GM18909 (cell line): ENCODE measurements at regions not wholly inside any gene's neighbourhood (a gene's known extent, or its start where the extent isn't known, plus 50 kb on each side); places are given as distances from the start of the nearest gene placed in this dataset.
"Not testable (repeated sequence)": the region's sequence is repeated elsewhere in the genome, so short reads cannot be mapped to it uniquely, and the experiment has no call there.

Experiments
- ATAC-seq: cut with Tn5 transposase; IDR thresholded peaks from one replicate; pipeline ENCODE4 v1.9.1; 2021; ENCODE audit warnings: mild to moderate bottlenecking; ENCODE audit not compliant: unreplicated experiment, poor library complexity

- no peak for ATAC-seq
These were observed 352.4 kb upstream of the CLEC14A start for GRCh38 chr14:38608244-38608643.

GRCh38 chr14:38605193-38606114 is 349.6 kb upstream of the CLEC14A start:
- ATAC-seq: no peak

DNA sequence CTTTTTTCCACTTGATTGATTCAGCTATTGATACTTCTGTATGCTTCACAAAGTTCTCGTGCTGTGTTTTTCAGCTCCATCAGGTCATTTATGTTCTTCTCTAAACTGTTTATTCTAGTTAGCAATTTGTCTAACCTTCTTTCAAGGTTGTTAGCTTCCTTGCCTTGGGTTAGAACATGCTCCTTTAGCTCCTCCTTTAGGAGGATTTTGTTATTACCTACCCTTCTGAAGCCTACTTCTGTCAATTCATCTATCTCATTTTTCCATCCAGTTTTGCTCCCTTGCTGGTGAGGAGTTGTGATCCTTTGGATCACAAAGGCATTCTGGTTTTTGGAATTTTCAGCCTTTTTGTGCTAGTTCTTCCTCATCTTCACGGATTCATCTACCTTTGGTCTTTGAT is 344.7 kb upstream of the CLEC14A start:
- ATAC-seq: not testable (repeated sequence)

- no peak for ATAC-seq
These were observed 337.6 kb upstream of the CLEC14A start for GRCh38 chr14:38593476-38593875.

DNA sequence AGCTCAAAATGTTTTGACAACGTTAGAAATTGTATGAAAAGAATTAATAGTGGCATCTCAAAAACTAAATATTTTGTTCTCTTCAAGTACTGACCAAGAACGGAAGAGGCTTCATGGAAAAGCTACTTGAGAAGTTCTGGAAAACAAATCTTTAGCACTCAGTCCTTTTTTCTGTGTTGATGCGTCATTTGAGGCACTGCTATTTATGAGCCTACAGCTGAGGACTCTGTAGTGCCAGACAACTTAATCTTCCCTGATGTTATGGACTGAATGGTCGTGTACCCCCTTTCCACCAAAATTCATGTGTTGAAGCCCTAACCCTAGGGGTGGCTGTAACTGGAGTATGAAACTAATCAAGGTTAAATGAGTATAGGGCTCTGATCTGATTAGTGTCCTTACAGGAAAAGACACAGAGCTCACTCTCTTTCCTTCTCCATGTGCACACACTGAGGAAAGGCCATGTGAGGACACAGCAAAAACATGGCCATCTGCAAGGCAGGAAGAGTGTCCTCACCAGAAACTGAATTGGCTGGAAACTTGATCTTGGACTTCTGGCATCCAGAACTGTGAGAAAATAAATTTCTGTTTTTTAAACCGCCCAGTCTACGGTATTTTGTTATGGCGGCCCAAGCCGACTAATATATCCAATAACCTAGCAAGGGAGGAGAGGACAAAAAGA is 337.0 kb upstream of the CLEC14A start:
- no peak for ATAC-seq

GRCh38 chr14:38589747-38590350 is 334.0 kb upstream of the CLEC14A start:
- no peak for ATAC-seq

- ATAC-seq: no peak
These were observed 327.6 kb upstream of the CLEC14A start for GRCh38 chr14:38583471-38583870.

- no peak for ATAC-seq
These were observed 322.4 kb upstream of the CLEC14A start for GRCh38 chr14:38578278-38578681.

DNA sequence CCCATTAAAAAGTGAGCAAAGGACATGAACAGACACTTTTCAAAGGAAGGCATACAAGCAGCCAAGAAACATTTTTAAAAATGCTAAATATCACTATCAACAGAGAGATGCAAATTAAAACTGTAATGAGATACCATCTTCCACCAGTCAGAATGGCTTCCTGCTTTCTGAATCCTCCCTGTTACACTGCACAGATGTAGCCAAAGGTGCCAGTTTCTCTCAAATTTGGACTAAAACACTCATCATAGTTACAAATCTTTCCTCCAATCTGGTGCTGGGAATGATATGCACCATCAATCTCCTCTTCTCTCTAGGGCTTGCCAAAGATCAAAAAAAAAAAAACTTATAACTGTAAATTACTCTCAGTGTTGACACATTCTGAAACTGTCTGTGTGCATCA is 311.8 kb upstream of the CLEC14A start:
- no peak for ATAC-seq

DNA sequence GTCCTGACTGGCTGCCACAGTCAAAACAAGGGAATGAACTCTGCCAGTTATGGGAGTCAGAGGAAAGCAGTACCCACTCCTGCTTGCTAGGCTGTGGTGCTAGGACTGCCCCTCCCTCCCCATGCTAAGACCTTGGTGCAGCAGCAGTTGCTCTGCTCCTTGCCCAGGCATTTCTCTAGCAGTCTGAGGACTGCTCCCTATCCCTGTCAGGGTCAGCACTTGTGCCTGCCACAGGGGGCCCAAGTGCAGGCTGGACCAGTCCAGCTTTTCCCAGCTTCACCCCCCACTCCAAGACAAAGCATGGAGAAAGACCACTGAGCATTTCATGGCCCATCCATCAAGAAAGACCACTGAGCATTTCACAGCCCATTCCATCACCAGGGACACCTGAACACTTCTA is 305.8 kb upstream of the CLEC14A start:
- no peak for ATAC-seq

GRCh38 chr14:38559711-38560110 is 303.8 kb upstream of the CLEC14A start:
- ATAC-seq: no peak

GRCh38 chr14:38557391-38557790 is 301.5 kb upstream of the CLEC14A start:
- not testable (repeated sequence) for ATAC-seq

DNA sequence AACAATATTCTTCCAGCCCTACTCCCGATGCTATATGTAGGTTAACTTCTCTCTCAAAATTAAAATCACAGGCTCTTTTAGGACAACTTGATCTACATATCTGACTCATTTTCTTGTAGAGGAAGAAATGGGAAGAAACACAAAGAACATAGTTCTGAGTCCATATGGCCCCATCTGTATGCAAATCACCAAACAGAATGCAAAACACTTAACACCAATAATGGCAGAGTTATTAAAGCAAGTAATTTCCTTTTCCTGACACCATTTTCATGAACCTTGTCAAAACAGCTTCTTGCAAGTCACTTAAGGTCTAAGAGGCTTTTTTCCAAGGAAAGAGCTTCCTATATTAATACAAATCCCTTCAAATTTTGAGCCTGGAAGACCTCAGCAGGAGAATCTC is 300.4 kb upstream of the CLEC14A start:
- ATAC-seq: no peak

DNA sequence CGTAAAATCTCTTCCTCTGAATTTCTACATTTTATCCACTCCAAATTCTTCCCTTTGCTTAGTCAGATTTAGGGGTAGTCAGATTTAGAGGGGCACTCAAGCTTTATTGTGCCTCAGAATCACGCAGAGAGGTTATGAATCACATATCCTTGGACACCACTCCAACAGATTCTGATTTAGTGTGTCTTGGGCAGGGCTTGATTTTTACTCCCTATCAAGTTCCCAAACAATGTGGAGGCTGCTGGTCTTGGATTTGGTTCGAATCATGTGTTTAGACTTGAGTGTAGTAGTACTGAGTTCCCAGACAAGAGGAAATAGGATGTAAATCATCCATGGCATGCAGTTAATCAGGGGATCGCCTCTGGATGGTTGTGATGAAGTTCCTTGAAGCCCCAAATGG is 298.1 kb upstream of the CLEC14A start:
- no peak for ATAC-seq

DNA sequence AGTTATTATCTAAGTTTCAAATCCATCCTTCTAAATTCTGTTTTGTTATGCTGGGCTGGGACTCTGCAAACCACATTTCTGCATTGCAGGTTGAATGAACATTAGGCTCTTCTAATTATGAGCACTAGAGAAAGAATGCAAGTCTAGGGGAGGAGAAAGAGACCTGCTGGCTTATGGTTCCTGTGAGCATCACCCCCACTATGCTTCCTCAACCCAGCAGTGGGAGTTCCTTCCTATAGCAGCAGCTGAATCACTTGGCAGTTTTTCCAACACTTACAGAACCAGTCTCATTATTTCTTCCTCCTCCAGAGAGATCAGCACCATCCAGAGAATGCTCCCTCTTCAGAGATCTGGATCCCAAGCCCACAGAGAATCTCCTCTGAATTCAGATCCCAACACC is 297.7 kb upstream of the CLEC14A start:
- no peak for ATAC-seq

DNA sequence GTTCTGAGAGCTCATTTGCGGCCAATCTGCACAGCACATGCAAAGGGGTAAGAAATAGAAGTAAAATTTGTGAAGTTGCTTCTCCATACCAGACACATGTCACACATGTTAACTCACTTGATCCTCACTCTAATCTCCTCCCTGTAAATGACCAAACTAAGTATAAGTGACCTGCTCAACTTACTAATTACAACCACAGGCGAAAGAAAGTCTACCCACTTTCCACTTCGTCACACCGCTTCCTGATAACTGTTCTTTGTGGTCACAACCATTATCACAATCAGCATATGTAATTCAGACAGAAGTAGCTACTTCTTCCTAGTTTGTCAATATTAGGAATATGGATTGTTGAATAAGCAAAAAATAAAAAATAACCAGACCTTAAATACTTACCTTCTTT is 293.7 kb upstream of the CLEC14A start:
- no peak for ATAC-seq

GRCh38 chr14:38547961-38548490 is 292.1 kb upstream of the CLEC14A start:
- ATAC-seq: no peak

DNA sequence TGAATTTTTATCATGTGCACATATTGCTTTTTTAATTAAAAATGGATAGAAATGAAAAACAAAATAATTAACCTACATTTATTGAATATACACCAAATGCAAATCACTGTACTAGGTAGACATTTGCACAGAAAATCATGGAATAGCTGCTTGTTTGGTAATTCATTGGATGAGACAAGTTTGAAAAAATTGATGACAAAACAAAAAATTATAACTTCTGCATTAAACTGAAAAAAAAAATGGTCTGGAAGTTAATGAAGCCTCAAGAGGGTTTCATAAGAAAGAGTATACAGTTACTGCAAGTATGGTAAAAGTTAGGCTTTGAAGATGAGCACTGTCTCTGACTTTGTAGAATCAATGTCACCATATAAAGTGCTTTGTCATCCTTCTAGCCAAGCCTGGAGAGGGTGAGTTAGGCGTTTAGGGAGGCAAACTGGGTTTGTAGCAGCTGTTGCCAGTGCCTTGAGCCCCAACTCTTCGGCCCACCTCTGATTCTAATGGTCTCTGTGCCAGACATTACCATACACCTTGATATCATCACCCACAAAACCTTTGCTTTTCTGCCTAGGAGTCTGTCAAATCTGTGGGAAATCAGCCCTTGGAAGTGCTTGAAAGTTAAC is 291.1 kb upstream of the CLEC14A start:
- no peak for ATAC-seq

DNA sequence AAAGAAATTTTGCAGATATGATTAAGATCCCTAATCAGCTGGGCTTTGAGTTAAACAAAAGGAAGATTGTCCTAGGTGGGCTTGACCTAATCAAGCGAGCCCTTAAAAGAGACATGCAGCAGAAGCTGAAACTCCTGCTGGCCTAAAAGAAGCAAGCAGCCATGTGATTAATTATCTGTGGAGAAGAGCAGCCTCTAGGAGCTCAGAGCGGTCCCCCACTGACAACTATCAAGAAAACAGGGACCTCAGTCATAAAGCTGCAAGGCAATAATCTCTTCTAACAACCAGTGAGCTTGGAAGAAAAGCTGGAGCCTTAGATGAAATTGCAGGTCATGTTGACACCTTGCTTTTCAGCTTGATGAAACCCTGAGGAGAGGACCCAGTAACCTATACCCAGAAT is 288.9 kb upstream of the CLEC14A start:
- no peak for ATAC-seq

DNA sequence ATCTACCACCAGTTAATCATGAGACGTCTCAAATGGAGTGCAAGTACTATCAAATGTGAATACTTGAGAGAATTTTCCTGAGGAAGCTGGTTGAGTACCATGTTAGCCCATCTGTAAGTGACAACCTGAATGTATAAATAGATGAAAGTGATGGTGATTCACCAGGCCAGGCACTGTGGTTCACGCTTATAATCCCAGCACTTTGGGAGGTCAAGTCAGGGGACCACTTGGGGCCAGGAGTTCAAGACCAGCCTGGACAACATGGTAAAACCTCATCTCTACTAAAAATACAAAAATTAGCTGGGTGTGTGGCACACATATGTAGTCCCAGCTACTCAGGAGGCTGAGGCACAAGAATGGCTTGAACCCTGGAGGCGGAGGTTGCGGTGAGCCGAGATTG is 288.0 kb upstream of the CLEC14A start:
- not testable (repeated sequence) for ATAC-seq

- not testable (repeated sequence) for ATAC-seq
These were observed 282.2 kb upstream of the CLEC14A start for GRCh38 chr14:38538053-38538452.
